ENCODE measurements at regions not wholly inside any gene's neighbourhood (a gene's known extent, or its start where the extent isn't known, plus 50 kb on each side); places are given as distances from the start of the nearest gene placed in this dataset.

- Histone ChIP-seq H3K4me1 (ENCODE audit: control insufficient read depth in 2 of 2, insufficient read depth in 2 of 2, low read length in 2 of 2) (no peaks in the 10 kb centered on the region), H3K9me3 (ENCODE audit: control extremely low read depth in 1 of 3, control insufficient read depth in 2 of 3, insufficient read depth in 1 of 3, low read length in 2 of 3) (peaks cover 0 to 3% (median 0%) of the 10 kb centered on the region in 3 donors), H3K9ac (ENCODE audit: low read length) (no peak overlapping the region), H3K27ac (ENCODE audit: low read length in 2 of 2) (no peak overlapping the region), H2AFZ (ENCODE audit: insufficient read depth, low read depth, low read length, poor library complexity, severe bottlenecking) (no peak overlapping the region), H4K20me1 (ENCODE audit: control insufficient read depth, insufficient read depth, low read length, poor library complexity, severe bottlenecking) (no peaks in the 10 kb centered on the region), H3K4me3 (ENCODE audit: control extremely low read depth in 1 of 5, extremely low read depth in 1 of 5, insufficient read depth in 1 of 5, low read depth in 2 of 5, low read length in 4 of 5) (no peak overlapping the region), H3K36me3 (replicated peaks in 1 of 2; ENCODE audit: control extremely low read depth in 1 of 2, control insufficient read depth in 1 of 2, extremely low read depth in 1 of 2, insufficient read depth in 2 of 2, low read length in 1 of 2) (no peaks in the 10 kb centered on the region), H3K79me2 (ENCODE audit: control insufficient read depth, insufficient read depth, low read length) (no peaks in the 10 kb centered on the region), H3K27me3 (replicated peaks in 1 of 4; ENCODE audit: control extremely low read depth in 1 of 4, control insufficient read depth in 3 of 4, insufficient read depth in 4 of 4, low read length in 3 of 4) (no peaks in the 10 kb centered on the region), H3K4me2 (replicated peaks; ENCODE audit: low read depth, low read length, poor library complexity, severe bottlenecking) (no peak overlapping the region)
- H3K9me3 Mint-ChIP-seq (ENCODE audit: insufficient read depth) = no peaks in the 10 kb centered on the region
- WGBS (ENCODE audit: insufficient coverage) = 96% methylated on average over 4 of the region's 4 CpGs
- TF ChIP-seq CTCF (IDR thresholded peaks at IDR 0.05) (no peak), EZH2 (IDR thresholded peaks at IDR 0.05; ENCODE audit: borderline replicate concordance, insufficient read depth, low read depth, low read length, poor library complexity, severe bottlenecking) (no peak)
- H3K4me1 Mint-ChIP-seq = no peaks in the 10 kb centered on the region
- ATAC-seq (ENCODE audit: low read depth) (no peak), DNase-seq (no peak)
- POLR2A ChIA-PET = no interaction called here
- intact Hi-C loops (cut with micrococcal nuclease) = no loop called here
- H3K27me3 Mint-ChIP-seq = peaks cover 10% of the 10 kb centered on the region
- no peak overlapping the region for H3K27ac Mint-ChIP-seq
- H3K4me3 Mint-ChIP-seq = no peak overlapping the region
- CTCF ChIA-PET = interaction anchor here (0.8 kb wide), 1 partner anchor 993 kb away, joined by 3 read pairs; no protein-coding TSS in a partner anchor
Measured at GRCh38 chr10:78202386-78202785, 168.7 kb downstream of the RPS24 start.

- Histone ChIP-seq H4K20me1 (ENCODE audit: control insufficient read depth, insufficient read depth, low read length, poor library complexity, severe bottlenecking) (no peaks in the 10 kb centered on the region), H3K36me3 (replicated peaks in 1 of 2; ENCODE audit: control extremely low read depth in 1 of 2, control insufficient read depth in 1 of 2, extremely low read depth in 1 of 2, insufficient read depth in 2 of 2, low read length in 1 of 2) (no peaks in the 10 kb centered on the region), H3K27ac (ENCODE audit: low read length in 2 of 2) (no peak overlapping the region), H3K4me2 (replicated peaks; ENCODE audit: low read depth, low read length, poor library complexity, severe bottlenecking) (no peak overlapping the region), H3K4me3 (ENCODE audit: control extremely low read depth in 1 of 5, extremely low read depth in 1 of 5, insufficient read depth in 1 of 5, low read depth in 2 of 5, low read length in 4 of 5) (no peak overlapping the region), H3K9me3 (ENCODE audit: control extremely low read depth in 1 of 3, control insufficient read depth in 2 of 3, insufficient read depth in 1 of 3, low read length in 2 of 3) (no peaks in the 10 kb centered on the region), H3K9ac (ENCODE audit: low read length) (no peak overlapping the region), H3K27me3 (replicated peaks in 1 of 4; ENCODE audit: control extremely low read depth in 1 of 4, control insufficient read depth in 3 of 4, insufficient read depth in 4 of 4, low read length in 3 of 4) (no peaks in the 10 kb centered on the region), H2AFZ (ENCODE audit: insufficient read depth, low read depth, low read length, poor library complexity, severe bottlenecking) (no peak overlapping the region), H3K4me1 (ENCODE audit: control insufficient read depth in 2 of 2, insufficient read depth in 2 of 2, low read length in 2 of 2) (no peaks in the 10 kb centered on the region), H3K79me2 (ENCODE audit: control insufficient read depth, insufficient read depth, low read length) (no peaks in the 10 kb centered on the region)
- CTCF ChIA-PET = interaction anchor here (1.3 kb wide), 1 partner anchor 991 kb away, joined by 3 read pairs; no protein-coding TSS in a partner anchor
- ATAC-seq (ENCODE audit: low read depth) = no peak
- H3K4me3 Mint-ChIP-seq = no peak overlapping the region
- POLR2A ChIA-PET = interaction anchor here (0.6 kb wide), 1 partner anchor 212 kb away, joined by 3 read pairs; no protein-coding TSS in a partner anchor
- H3K27me3 Mint-ChIP-seq = peaks cover 10% of the 10 kb centered on the region
- intact Hi-C loops (cut with micrococcal nuclease) = no loop called here
- no peak for DNase-seq
- 3% methylated on average over 5 of the region's 9 CpGs for WGBS (ENCODE audit: insufficient coverage)
- H3K9me3 Mint-ChIP-seq (ENCODE audit: insufficient read depth) = no peaks in the 10 kb centered on the region
- TF ChIP-seq EZH2 (IDR thresholded peaks at IDR 0.05; ENCODE audit: borderline replicate concordance, insufficient read depth, low read depth, low read length, poor library complexity, severe bottlenecking) (no peak), CTCF (IDR thresholded peaks at IDR 0.05) (no peak)
- no peaks in the 10 kb centered on the region for H3K4me1 Mint-ChIP-seq
- no peak overlapping the region for H3K27ac Mint-ChIP-seq
Measured at GRCh38 chr10:78203915-78204818, 170.5 kb downstream of the RPS24 start.
